ENCODE measurements at regions not wholly inside any gene's neighbourhood (a gene's known extent, or its start where the extent isn't known, plus 50 kb on each side); places are given as distances from the start of the nearest gene placed in this dataset.
"Not testable (repeated sequence)": the region's sequence is repeated elsewhere in the genome, so short reads cannot be mapped to it uniquely, and the experiment has no call there.

- FAIRE-seq; DNase-seq (ENCODE audit: low read depth, low spot score); CTCF ChIA-PET; ATAC-seq; H3K79me2 ChIP-seq (ENCODE audit: control insufficient read depth, insufficient read depth, low read length); H3K4me3 ChIP-seq; H3K9ac ChIP-seq (ENCODE audit: control insufficient read depth, insufficient read depth, low read length); H2AFZ ChIP-seq (ENCODE audit: control insufficient read depth, low read depth, low read length); H3K27ac ChIP-seq (ENCODE audit: control insufficient read depth, insufficient read depth); H4K20me1 ChIP-seq (ENCODE audit: control insufficient read depth, insufficient read depth); intact Hi-C loops (cut with micrococcal nuclease; ENCODE audit: unreplicated experiment); H3K27me3 ChIP-seq (replicated peaks in 1 of 2; ENCODE audit: control insufficient read depth in 2 of 2, insufficient read depth in 2 of 2, low read length in 1 of 2); H3K4me1 ChIP-seq (ENCODE audit: control insufficient read depth, insufficient read depth, low read length); BruUV-seq (replicated peaks); H3K4me2 ChIP-seq (ENCODE audit: control insufficient read depth, insufficient read depth); SMC1A ChIA-PET (ENCODE audit: uncharacterized antibody, unreplicated experiment); H3K9me3 ChIP-seq (replicated peaks; ENCODE audit: control insufficient read depth, insufficient read depth, low read length); POLR2A ChIA-PET; in situ Hi-C loops (cut with MboI); H3K36me3 ChIP-seq (ENCODE audit: control insufficient read depth in 2 of 2, insufficient read depth in 2 of 2, low read length in 1 of 2); RAD21 ChIA-PET (ENCODE audit: unreplicated experiment): not testable (repeated sequence)
- no CpG with 5 or more reads among the region's 5 CpGs for WGBS (ENCODE audit: insufficient coverage, insufficient replicate concordance, low lambda C conversion rate, missing lambda C conversion rate)
Observed at GRCh38 chr1:149276496-149276895, 173.1 kb upstream of the NBPF9 start.

DNA sequence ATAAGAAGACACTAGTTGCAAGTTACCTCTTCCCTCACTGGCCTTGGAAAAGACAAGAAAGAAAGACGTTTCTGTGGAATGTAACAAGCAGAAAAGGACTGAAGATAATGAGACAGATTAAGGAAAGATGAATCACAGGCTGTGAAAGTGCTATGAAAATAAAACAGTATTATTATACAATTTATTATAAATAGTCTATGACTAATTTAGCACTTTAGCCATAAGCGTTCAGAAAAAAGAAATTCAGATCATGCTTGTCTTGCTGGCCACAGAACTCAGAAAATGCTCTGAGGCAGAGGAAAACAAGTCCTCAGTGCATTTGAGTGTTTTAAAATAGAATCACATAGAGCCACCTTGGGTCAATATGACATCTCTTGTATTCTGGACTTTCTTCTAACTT, 174.8 kb upstream of the NBPF9 start:
- H3K79me2 ChIP-seq (ENCODE audit: control insufficient read depth, insufficient read depth, low read length); CTCF ChIA-PET; DNase-seq (ENCODE audit: low read depth, low spot score); H3K4me3 ChIP-seq; H3K9ac ChIP-seq (ENCODE audit: control insufficient read depth, insufficient read depth, low read length); H3K27me3 ChIP-seq (replicated peaks in 1 of 2; ENCODE audit: control insufficient read depth in 2 of 2, insufficient read depth in 2 of 2, low read length in 1 of 2); H3K4me1 ChIP-seq (ENCODE audit: control insufficient read depth, insufficient read depth, low read length); H3K9me3 ChIP-seq (replicated peaks; ENCODE audit: control insufficient read depth, insufficient read depth, low read length); H4K20me1 ChIP-seq (ENCODE audit: control insufficient read depth, insufficient read depth); H3K36me3 ChIP-seq (ENCODE audit: control insufficient read depth in 2 of 2, insufficient read depth in 2 of 2, low read length in 1 of 2); BruUV-seq (replicated peaks); RAD21 ChIA-PET (ENCODE audit: unreplicated experiment); POLR2A ChIA-PET; FAIRE-seq; H3K27ac ChIP-seq (ENCODE audit: control insufficient read depth, insufficient read depth); SMC1A ChIA-PET (ENCODE audit: uncharacterized antibody, unreplicated experiment); ATAC-seq; in situ Hi-C loops (cut with MboI); intact Hi-C loops (cut with micrococcal nuclease; ENCODE audit: unreplicated experiment); H3K4me2 ChIP-seq (ENCODE audit: control insufficient read depth, insufficient read depth); H2AFZ ChIP-seq (ENCODE audit: control insufficient read depth, low read depth, low read length): not testable (repeated sequence)
- WGBS (ENCODE audit: insufficient coverage, insufficient replicate concordance, low lambda C conversion rate, missing lambda C conversion rate), result no CpG with 5 or more reads among the region's 2 CpGs

- intact Hi-C loops (cut with micrococcal nuclease; ENCODE audit: unreplicated experiment); H3K4me3 ChIP-seq; H3K27me3 ChIP-seq (replicated peaks in 1 of 2; ENCODE audit: control insufficient read depth in 2 of 2, insufficient read depth in 2 of 2, low read length in 1 of 2); in situ Hi-C loops (cut with MboI); H3K36me3 ChIP-seq (ENCODE audit: control insufficient read depth in 2 of 2, insufficient read depth in 2 of 2, low read length in 1 of 2); H3K27ac ChIP-seq (ENCODE audit: control insufficient read depth, insufficient read depth); DNase-seq (ENCODE audit: low read depth, low spot score); RAD21 ChIA-PET (ENCODE audit: unreplicated experiment); POLR2A ChIA-PET; ATAC-seq; H3K4me1 ChIP-seq (ENCODE audit: control insufficient read depth, insufficient read depth, low read length); H3K9me3 ChIP-seq (replicated peaks; ENCODE audit: control insufficient read depth, insufficient read depth, low read length); H2AFZ ChIP-seq (ENCODE audit: control insufficient read depth, low read depth, low read length); H3K79me2 ChIP-seq (ENCODE audit: control insufficient read depth, insufficient read depth, low read length); H3K4me2 ChIP-seq (ENCODE audit: control insufficient read depth, insufficient read depth); SMC1A ChIA-PET (ENCODE audit: uncharacterized antibody, unreplicated experiment); CTCF ChIA-PET; FAIRE-seq; H3K9ac ChIP-seq (ENCODE audit: control insufficient read depth, insufficient read depth, low read length); H4K20me1 ChIP-seq (ENCODE audit: control insufficient read depth, insufficient read depth); BruUV-seq (replicated peaks): not testable (repeated sequence)
Observed at GRCh38 chr1:149279015-149279414, 175.7 kb upstream of the NBPF9 start.

DNA sequence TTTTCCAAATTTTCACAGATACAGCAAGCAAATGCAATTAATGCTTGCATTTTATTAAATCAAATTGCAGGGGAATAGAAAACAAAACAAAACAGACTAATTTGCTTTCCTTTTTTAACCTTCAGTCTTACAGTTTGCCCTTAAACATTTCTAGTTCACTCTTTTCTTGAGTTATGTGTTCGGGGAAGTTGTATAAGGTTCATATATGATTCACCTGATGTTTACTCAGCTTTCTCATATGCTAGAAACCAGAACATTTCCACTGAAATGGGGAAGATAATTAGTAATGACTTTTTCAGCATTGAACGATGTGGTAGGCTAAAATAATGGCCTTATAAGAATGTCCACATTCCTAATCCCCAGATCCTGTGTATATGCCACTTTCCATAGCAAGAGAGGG, 176.2 kb upstream of the NBPF9 start:
- H4K20me1 ChIP-seq (ENCODE audit: control insufficient read depth, insufficient read depth); H3K9ac ChIP-seq (ENCODE audit: control insufficient read depth, insufficient read depth, low read length); H3K4me2 ChIP-seq (ENCODE audit: control insufficient read depth, insufficient read depth); H2AFZ ChIP-seq (ENCODE audit: control insufficient read depth, low read depth, low read length); H3K4me1 ChIP-seq (ENCODE audit: control insufficient read depth, insufficient read depth, low read length); intact Hi-C loops (cut with micrococcal nuclease; ENCODE audit: unreplicated experiment); RAD21 ChIA-PET (ENCODE audit: unreplicated experiment); H3K27ac ChIP-seq (ENCODE audit: control insufficient read depth, insufficient read depth); DNase-seq (ENCODE audit: low read depth, low spot score); H3K79me2 ChIP-seq (ENCODE audit: control insufficient read depth, insufficient read depth, low read length); BruUV-seq (replicated peaks); CTCF ChIA-PET; ATAC-seq; H3K36me3 ChIP-seq (ENCODE audit: control insufficient read depth in 2 of 2, insufficient read depth in 2 of 2, low read length in 1 of 2); H3K9me3 ChIP-seq (replicated peaks; ENCODE audit: control insufficient read depth, insufficient read depth, low read length); in situ Hi-C loops (cut with MboI); FAIRE-seq; H3K4me3 ChIP-seq; POLR2A ChIA-PET; SMC1A ChIA-PET (ENCODE audit: uncharacterized antibody, unreplicated experiment); H3K27me3 ChIP-seq (replicated peaks in 1 of 2; ENCODE audit: control insufficient read depth in 2 of 2, insufficient read depth in 2 of 2, low read length in 1 of 2): not testable (repeated sequence)
- WGBS (ENCODE audit: insufficient coverage, insufficient replicate concordance, low lambda C conversion rate, missing lambda C conversion rate), result no CpG with 5 or more reads among the region's 2 CpGs

All from GM12878 (cell line).